Peyer's patch (tissue), 4 donors: ENCODE measurements at regions not wholly inside any gene's neighbourhood (a gene's known extent, or its start where the extent isn't known, plus 50 kb on each side); places are given as distances from the start of the nearest gene placed in this dataset.

Source experiments
- POLR2A ChIP-seq, 2 donors: fragments of 450-650 bp; IDR thresholded peaks; one replicate each; pipeline ENCODE4 v1.5.1; 2017; ENCODE audit warnings: antibody characterized with exemption in 2 of 2, mild to moderate bottlenecking in 2 of 2, moderate library complexity in 2 of 2
- TF ChIP-seq, protein P1 (sequence below), 6 experiments: fragments of 450-650 bp in 4 of 6; fragments of 200-600 bp in 2 of 6; sonication (generic) in 1 of 6; IDR thresholded peaks; one replicate each; pipeline ENCODE4 v1.5.1; 2017 to 2019; ENCODE audit warnings: antibody characterized with exemption in 6 of 6, mild to moderate bottlenecking in 3 of 6, moderate library complexity in 1 of 6

DNA sequence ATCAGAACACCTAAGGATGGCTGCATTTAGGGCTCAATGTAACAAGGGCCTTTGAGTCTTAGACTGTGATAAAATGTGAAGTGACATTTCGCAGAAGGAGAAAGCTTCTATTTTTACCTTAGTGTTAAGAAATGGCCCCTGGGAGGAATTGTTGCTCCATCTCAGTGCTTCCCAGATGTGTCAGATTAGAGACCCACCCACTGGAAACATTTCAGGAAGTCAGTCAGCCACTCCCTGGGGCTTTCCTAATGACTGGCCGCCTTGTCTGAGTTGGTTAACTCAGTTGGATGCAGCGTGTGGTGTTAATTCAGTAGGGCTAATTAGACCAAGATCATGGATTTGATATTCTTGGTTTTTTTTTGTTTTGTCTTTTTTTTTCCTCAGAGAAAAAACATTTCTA is 355.9 kb downstream of the PIK3C3 start:
- TF ChIP-seq, protein P1, sequence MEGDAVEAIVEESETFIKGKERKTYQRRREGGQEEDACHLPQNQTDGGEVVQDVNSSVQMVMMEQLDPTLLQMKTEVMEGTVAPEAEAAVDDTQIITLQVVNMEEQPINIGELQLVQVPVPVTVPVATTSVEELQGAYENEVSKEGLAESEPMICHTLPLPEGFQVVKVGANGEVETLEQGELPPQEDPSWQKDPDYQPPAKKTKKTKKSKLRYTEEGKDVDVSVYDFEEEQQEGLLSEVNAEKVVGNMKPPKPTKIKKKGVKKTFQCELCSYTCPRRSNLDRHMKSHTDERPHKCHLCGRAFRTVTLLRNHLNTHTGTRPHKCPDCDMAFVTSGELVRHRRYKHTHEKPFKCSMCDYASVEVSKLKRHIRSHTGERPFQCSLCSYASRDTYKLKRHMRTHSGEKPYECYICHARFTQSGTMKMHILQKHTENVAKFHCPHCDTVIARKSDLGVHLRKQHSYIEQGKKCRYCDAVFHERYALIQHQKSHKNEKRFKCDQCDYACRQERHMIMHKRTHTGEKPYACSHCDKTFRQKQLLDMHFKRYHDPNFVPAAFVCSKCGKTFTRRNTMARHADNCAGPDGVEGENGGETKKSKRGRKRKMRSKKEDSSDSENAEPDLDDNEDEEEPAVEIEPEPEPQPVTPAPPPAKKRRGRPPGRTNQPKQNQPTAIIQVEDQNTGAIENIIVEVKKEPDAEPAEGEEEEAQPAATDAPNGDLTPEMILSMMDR (IDR thresholded peaks at IDR 0.05), result no peak
- TF ChIP-seq POLR2A (IDR thresholded peaks at IDR 0.05), result no peak
